ENCODE measurements at regions not wholly inside any gene's neighbourhood (a gene's known extent, or its start where the extent isn't known, plus 50 kb on each side); places are given as distances from the start of the nearest gene placed in this dataset.

GRCh38 chr5:106523852-106524251 is 1146.9 kb downstream of the EFNA5 start:
- no peak for TF ChIP-seq POLR2AphosphoS5 (IDR thresholded peaks at IDR 0.05)
- no peak for TF ChIP-seq CTCF (IDR thresholded peaks at IDR 0.05)
